ENCODE measurements at regions not wholly inside any gene's neighbourhood (a gene's known extent, or its start where the extent isn't known, plus 50 kb on each side); places are given as distances from the start of the nearest gene placed in this dataset.

GRCh38 chr13:83738407-83738806 is 143.9 kb downstream of the SLITRK1 start:
- 76% methylated on average over 4 of the region's 4 CpGs for WGBS
- Histone ChIP-seq H3K27me3 (ENCODE audit: control insufficient read depth in 4 of 4, insufficient read depth in 4 of 4, low read length in 3 of 4) (no peaks in the 10 kb centered on the region), H3K9ac (ENCODE audit: low read depth in 1 of 2, low read length in 2 of 2) (no peak overlapping the region), H3K9me3 (ENCODE audit: control insufficient read depth in 4 of 4, low read length in 3 of 4) (no peaks in the 10 kb centered on the region), H3K27ac (ENCODE audit: low read depth in 1 of 2, low read length in 2 of 2) (no peak overlapping the region), H3K36me3 (ENCODE audit: control insufficient read depth in 4 of 4, insufficient read depth in 3 of 4, low read depth in 1 of 4, low read length in 3 of 4) (no peaks in the 10 kb centered on the region), H3K4me1 (ENCODE audit: control insufficient read depth in 4 of 4, insufficient read depth in 4 of 4, low read length in 3 of 4) (no peaks in the 10 kb centered on the region), H3K4me3 (ENCODE audit: low read depth in 1 of 3, low read length in 3 of 3) (no peak overlapping the region)
- DNase-seq (ENCODE audit: low spot score): no peak
- TF ChIP-seq REST (IDR thresholded peaks at IDR 0.05) (no peak), RAD21 (IDR thresholded peaks at IDR 0.05) (no peak), NR2F2 (IDR thresholded peaks at IDR 0.05) (no peak), ZBTB33 (IDR thresholded peaks at IDR 0.05) (no peak), GABPA (IDR thresholded peaks at IDR 0.05 in 1 of 2, conservative IDR thresholded peaks at IDR 0.05 in 1 of 2) (no peak), CTCF (IDR thresholded peaks at IDR 0.05; ENCODE audit: low read depth, low read length, missing input control) (no peak), EGR1 (IDR thresholded peaks at IDR 0.05; ENCODE audit: low read depth in 2 of 2) (no peak), FOXA2 (IDR thresholded peaks at IDR 0.05) (no peak), ATF3 (IDR thresholded peaks at IDR 0.05) (no peak), JUND (IDR thresholded peaks at IDR 0.05) (no peak)

- no peak for DNase-seq (ENCODE audit: low spot score)
- Histone ChIP-seq H3K9me3 (ENCODE audit: control insufficient read depth in 4 of 4, low read length in 3 of 4) (no peaks in the 10 kb centered on the region), H3K27ac (ENCODE audit: low read depth in 1 of 2, low read length in 2 of 2) (no peak overlapping the region), H3K36me3 (ENCODE audit: control insufficient read depth in 4 of 4, insufficient read depth in 3 of 4, low read depth in 1 of 4, low read length in 3 of 4) (no peaks in the 10 kb centered on the region), H3K4me3 (ENCODE audit: low read depth in 1 of 3, low read length in 3 of 3) (no peak overlapping the region), H3K27me3 (ENCODE audit: control insufficient read depth in 4 of 4, insufficient read depth in 4 of 4, low read length in 3 of 4) (no peaks in the 10 kb centered on the region), H3K4me1 (ENCODE audit: control insufficient read depth in 4 of 4, insufficient read depth in 4 of 4, low read length in 3 of 4) (no peaks in the 10 kb centered on the region), H3K9ac (ENCODE audit: low read depth in 1 of 2, low read length in 2 of 2) (no peak overlapping the region)
- TF ChIP-seq SP1 (IDR thresholded peaks at IDR 0.05): no peak
- no peak for TF ChIP-seq RXRA (IDR thresholded peaks at IDR 0.05)
- TF ChIP-seq GABPA (IDR thresholded peaks at IDR 0.05 in 1 of 2, conservative IDR thresholded peaks at IDR 0.05 in 1 of 2): no peak
- TF ChIP-seq HNF4G (IDR thresholded peaks at IDR 0.05): no peak
- no peak for TF ChIP-seq RAD21 (IDR thresholded peaks at IDR 0.05)
- no peak for TF ChIP-seq FOXA2 (IDR thresholded peaks at IDR 0.05)
- no peak for TF ChIP-seq EGR1 (IDR thresholded peaks at IDR 0.05; ENCODE audit: low read depth in 2 of 2)
- no peak for TF ChIP-seq CTCF (IDR thresholded peaks at IDR 0.05; ENCODE audit: low read depth, low read length, missing input control)
- no peak for TF ChIP-seq HNF4A (conservative IDR thresholded peaks at IDR 0.05)
- TF ChIP-seq MAX (IDR thresholded peaks at IDR 0.05): no peak
- TF ChIP-seq FOXA1 (IDR thresholded peaks at IDR 0.05): no peak
- TF ChIP-seq REST (IDR thresholded peaks at IDR 0.05): no peak
- TF ChIP-seq JUND (IDR thresholded peaks at IDR 0.05): no peak
- no peak for TF ChIP-seq YY1 (IDR thresholded peaks at IDR 0.05)
Observed at GRCh38 chr13:83733293-83733692, 149.0 kb downstream of the SLITRK1 start.
